ENCODE measurements at regions not wholly inside any gene's neighbourhood (a gene's known extent, or its start where the extent isn't known, plus 50 kb on each side); places are given as distances from the start of the nearest gene placed in this dataset.

DNA sequence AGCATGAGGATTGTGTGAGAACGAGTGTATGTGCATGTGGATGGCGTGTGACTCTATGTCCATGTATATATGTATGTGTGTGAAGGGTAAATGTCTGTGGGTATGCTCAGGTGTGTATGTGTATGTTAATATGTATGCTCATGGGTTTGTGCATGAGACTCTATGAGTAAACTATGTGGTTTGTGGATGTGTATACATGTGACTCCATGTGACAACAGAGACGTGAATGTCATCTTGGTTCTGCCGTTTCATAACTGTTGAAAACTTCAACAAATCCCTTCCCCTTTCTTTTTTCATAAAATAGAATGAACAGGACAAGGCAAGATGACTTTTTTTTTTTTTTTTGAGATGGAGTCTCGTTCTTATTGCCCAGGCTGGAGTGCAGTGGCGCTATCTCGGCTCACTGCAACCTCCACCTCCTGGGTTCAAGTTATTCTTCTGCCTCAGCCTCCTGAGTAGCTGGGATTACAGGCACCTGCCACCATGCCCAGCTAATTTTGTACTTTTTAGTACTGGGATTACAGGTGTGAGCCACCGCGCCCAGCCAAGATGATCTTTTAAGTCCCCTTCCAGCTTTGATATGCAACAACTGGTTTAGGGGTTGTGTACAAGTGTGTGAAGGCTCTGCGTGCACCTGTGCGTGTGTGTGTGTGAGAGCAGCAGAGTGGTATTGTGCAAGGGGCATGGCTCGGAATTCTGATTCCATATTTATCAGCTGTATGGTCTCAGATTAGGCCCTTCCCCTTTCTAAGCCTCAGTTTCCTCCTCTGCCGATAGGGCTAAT is 106.3 kb downstream of the EBNA1BP2 start:
- DNase-seq (ENCODE audit: low read depth in 2 of 2): no peak

DNA sequence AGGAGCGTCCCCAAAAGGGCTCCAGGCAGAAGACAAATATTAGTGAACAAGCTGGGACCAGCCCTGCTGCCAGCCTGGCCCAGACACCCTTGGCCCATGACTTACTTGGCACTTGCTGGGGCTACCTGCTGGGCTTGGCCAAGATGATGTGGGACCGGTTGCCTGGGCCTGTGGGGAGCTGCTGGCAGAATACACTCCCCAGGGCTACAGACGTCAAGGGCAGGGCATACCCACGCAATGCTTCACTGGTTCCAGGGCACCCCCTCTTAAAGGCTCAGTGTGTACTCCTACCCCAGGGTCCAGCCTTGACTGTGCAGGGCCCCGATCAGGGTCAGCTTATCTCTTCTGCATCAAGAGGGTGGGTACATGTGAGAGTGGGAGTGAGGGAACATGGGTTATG is 106.5 kb upstream of the SLC2A1 start:
- DNase-seq (ENCODE audit: low read depth in 2 of 2): no peak

DNA sequence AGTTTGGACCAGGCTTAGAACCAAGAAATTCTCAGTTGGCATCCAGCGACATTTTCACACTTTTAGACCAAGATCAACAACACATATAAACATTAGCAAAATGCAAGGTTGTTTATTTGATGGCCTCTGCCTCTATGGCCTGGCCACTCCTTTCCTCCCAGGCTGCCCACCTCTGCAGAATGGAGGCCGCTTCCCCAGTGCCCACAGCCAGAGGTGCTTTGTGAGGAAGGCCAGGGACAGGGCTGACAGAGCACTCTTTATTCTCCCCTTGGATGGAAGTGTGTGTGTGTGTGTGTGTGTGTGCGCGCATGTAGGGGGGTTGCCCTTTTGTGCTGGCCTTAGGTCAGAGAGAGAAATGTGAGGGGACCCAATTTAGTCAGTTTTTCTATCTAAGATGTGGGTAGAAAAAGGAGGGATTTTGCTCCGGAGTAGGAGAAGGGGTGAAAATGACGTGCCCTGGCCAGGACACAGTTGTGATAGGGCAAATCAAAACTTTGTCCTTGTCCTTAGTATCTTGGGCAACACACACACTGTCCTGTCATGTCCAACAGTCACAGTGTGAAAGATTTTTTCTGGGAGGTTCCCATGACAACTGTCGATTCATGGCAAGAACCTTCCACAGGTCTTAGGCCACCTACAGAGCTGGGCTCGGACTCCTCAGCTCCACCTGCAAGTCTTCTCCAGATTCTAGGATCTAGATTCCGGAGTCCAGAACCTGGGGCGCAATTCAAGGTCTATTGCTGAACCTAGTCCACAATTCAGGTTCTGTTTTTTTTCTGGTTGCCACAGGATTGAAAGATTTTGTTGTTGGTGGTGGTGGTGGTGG is 104.9 kb upstream of the SLC2A1 start:
- no peak for DNase-seq (ENCODE audit: low read depth in 2 of 2)

DNA sequence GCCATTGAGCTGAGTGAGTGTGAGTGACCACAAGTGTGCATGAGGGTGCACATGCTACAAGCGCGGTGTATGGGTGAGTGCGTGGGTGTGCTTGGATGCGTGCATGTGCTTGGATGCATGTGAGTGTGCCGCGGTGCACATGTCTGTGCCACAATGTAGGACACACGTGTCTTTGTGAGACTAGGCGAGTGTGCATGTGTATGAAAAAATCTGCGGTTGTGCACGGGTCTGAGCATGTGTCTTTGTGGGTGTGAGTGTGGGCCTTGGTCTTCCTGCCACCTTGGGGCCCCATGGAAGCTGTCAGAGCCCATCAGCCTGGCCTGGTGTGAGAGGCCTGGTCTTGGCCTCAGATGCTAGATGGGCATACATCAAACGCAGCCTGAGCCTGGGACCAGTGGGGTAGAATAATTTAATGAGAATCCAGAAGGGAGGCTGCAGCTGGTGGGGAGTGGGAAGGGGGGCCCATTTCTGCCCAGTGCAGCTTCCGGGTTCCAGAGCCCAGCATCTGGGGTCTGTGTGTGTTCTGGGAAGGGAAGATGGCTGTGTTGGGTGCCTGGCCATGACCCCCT is 103.9 kb upstream of the SLC2A1 start:
- DNase-seq (ENCODE audit: low read depth in 2 of 2): no peak

DNA sequence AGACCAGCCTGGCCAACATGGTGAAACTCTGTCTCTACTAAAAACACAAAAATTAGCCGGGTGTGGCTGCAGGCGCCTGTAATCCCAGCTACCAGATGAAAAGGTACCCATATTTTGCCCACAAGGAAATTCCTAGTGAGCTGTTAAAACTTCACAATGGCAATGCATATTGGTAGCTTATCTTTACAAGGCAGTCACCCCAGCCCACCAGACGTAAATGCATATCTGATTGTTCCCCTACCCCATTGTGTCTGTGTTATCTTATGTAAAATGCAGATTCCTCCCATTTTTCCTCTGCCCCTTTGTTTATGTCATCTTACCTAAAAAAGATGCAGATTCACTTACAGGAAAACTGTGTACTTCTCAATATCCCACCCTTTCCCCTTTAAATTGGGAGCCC is 103.1 kb upstream of the SLC2A1 start:
- no peak for DNase-seq (ENCODE audit: low read depth in 2 of 2)

DNA sequence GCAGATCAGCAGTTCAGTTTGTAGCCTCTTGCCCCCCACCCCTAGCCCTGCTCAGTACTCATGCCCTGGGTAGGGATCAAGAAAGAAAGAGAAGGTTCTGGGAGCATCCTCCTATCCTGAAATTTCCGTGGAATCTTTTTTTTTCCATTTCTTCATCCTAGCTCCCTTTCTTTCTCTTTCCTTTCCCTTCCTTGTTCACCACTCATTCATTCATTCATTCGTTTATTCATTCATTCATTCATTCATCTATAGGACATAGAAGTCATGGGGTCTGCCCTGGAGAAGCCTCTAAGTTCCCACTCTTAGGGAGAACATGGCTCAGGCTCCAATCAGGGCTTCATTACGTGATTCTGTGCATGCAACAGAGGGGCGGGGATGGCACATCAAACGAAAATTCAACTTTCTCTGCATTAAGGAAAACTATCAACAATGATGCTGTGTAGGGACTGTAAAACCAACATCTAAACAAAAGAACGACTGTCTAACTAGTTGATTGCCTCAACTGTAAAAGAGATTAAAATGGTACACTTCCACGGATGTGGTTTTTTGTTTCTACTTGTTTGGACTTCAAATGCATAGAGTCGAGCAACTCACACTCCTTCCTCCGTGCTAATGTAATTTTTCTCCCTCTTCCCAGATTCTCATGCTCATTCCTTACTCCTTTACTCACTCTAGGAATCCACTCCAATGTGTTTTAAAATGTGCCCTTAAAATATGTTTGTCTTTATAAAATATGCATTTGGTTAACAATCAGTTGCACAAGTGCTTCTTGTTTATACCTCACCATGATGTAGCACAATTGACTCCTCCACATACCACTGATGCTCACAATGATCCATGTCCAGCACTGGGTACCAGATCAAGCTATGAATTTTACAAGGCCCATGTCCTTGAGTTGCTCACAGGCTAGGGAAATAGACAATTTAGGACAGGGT is 101.2 kb upstream of the SLC2A1 start:
- no peak for DNase-seq (ENCODE audit: low read depth in 2 of 2)

DNA sequence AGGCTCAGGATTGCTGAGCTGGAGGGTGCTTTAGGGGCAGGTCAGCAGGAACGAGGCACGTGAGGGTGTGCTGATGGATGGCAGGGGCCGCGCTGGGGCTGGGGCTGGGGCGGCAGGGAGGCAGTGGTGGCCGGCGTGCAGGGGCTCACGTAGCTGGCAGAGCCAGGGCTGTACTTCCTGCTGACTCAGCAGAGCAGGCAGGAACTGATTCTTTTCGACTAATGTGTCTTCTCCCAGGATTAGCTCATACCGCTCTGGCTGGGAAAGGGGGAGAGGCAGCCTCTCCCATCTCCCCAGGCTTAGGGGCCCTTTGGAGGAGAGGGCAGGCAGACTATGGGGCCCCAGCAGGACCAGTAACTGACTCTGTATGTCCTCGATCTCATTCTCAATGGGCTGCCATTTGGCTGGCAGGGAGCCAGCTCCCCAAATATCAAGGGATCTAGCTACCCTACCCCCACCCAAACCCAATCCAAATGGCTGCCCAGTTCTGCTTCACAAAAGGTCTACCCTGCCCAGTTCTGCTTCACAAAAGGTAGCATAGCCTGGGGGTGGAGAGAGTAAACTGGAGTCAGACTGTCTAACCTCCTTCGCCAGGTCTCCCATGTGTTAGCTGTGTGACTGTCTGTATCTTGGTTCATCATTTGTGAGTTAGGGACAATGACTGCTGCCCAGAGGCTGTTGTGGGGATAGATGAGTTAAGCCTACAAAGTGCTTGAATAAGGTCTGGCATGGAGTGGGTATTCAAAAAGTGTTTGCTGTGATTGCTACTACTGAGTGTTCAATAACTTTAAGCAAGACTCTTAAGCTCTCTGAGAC is 100.1 kb upstream of the SLC2A1 start:
- DNase-seq (ENCODE audit: low read depth in 2 of 2): peak in 1 of 2 donors; percentile 11

DNA sequence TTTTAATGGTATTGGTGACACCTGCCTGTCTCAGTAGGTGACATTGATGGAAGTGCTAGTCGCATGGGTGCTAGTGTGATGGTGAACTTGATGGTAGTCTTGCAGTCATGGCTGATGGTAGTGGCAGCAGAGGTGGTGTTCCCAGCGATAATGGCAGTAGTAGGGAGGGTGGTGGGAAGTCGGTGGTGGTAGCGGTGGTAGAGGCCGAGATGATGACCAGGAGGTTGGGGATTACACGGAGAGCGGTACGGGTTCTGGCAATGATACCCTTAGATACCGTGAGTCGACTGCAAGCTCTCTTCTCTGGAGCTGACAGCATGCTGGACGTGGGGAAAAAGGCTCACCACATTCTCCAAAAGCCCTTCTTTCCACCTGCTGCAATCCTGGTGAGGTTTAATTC is 99.4 kb upstream of the SLC2A1 start:
- no peak for DNase-seq (ENCODE audit: low read depth in 2 of 2)

DNA sequence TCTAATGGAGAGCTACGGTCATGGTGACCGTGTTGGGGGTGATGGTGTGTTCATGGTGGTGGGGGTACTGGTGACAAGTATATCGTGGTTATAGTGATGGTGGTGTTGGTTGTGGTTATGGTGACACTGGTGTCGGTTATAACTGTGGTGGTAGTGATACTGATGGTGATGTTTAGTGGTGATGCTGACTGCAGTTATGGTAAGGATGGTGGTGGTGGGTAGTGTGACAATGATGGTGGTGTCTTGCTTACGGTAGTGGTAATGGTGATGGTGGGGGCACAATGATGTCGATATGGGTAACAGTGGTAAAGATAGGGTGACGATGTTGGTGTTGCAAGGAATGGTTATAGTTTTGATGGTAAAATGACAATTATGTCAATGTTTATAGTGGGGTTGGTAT is 98.9 kb upstream of the SLC2A1 start:
- DNase-seq (ENCODE audit: low read depth in 2 of 2): no peak

DNA sequence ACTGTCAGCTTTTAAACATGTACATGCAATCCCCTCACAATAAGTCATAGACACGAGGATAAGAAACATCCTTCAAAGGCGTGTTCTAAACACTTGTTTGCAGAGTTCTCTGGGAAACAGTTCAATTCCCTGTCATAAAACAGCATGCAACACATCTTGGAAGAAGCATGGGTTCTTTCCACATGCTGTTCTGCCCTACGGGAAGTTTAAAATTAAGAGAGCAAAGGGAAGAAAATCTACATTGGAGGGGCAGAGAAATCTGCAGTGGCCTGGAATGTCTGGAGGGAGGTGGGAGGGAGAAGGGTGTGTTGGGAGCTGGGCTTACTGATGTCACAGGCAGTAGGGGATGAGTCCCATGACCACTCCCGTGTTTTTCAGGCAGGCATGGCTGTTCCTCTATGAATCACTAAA is 98.3 kb upstream of the SLC2A1 start:
- no peak for DNase-seq (ENCODE audit: low read depth in 2 of 2)

DNA sequence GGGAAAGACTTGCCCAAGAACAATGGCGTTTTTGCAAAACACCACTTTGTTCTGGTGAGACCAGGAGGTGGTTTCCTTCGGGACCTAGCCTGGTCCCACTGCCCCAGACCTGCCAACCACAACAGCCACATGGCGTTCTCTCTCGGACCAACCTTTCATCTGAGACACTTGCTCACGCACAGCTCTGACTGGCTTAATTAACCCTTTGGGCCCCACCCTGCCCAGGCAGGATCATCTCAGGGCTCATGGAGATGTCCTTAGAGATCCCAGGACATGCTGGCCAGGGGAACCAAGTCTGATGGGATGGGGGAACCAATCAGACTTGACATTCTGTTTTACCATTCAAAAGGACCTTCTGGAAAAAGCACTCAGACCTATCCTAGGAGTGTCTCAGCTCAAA is 97.8 kb upstream of the SLC2A1 start:
- DNase-seq (ENCODE audit: low read depth in 2 of 2): no peak

DNA sequence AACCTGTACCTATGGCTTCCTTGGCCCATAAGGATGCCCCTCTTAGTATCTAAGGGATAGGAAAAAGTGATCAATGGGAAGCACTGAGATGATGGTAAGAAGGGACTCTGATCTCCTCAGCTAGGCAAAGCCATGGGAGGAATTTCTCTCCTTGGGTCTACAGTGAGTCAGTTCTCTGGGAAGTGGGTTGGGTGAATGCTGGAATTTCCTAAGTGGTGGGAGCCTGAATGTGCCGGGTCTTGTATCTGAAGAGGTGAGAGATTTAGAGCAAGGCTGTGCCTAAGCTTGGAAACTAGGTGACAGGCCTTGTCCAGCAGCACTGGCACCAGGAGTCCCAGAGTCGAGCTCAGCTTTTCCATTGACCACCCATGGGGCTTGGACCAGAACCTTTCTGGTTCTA is 96.3 kb upstream of the SLC2A1 start:
- no peak for DNase-seq (ENCODE audit: low read depth in 2 of 2)

DNA sequence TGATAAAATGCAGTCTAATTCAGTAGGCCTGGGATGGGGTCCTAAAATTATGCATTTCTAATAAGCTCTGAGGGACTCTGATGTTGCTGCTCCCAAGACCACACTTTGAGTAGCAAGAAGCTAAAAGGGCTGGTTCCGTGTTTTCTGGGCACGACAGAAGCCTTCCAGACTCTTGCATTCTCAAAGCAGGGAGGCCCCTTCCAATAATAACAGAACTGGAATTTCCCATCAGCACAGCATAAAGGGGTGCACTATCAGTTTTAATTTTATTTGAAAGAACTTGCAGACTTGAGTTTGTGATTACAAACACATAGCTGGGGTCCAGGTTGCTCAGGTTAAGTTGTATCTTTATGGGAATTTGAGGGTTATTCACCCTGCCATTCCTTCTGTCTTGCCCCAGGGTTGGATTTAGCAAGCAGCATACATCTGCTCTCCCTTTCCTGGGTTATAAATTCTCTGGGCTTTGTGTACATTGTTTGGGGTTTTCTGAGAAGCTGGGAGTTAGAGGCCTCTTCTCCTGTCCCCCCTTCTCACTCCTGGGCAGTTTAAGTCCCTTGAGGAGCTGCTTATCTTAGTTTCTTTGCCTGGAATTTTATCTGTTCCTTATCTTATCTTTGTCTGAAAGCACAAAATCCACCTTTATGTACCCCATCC is 94.2 kb upstream of the SLC2A1 start:
- DNase-seq (ENCODE audit: low read depth in 2 of 2): no peak

DNA sequence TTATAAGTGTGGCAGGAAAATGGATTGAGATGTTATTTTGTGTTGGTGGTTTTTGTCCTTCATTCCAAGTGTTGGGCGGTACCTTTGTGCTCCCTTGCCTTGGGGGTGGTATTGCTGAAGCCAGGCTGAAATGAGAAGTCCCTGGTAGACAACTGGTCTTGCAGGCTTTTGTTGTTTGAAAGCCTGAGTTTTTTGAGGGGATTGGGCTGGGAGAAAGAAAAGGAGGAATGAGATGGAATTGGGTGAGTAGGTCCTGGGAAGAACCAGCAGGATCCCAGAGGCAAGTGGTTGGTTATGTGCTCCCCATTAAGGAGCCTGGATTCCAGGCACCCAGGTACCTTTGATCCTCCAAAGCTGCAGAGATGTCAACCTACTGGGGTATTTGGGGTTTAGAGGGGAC is 93.7 kb upstream of the SLC2A1 start:
- no peak for DNase-seq (ENCODE audit: low read depth in 2 of 2)

DNA sequence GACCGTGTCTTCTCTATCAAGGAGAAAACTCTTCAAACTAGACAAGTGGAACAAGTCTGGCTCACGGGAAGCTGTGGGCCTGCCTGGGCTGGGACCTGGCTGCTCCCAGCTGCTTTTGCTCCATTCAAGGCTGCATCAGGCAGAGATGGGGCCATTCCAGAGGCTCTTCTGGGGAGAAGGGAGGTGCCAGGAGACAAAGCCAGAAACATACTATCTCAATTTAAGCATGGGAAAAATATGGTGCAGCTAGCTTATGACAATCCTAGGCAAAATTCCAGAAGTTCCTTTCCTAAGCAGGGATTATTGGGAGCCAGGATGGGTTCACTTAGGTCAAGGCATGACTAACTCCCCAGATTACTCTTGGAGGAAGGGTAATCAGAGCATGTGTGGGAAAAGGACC is 90.8 kb upstream of the SLC2A1 start:
- DNase-seq (ENCODE audit: low read depth in 2 of 2): no peak

DNA sequence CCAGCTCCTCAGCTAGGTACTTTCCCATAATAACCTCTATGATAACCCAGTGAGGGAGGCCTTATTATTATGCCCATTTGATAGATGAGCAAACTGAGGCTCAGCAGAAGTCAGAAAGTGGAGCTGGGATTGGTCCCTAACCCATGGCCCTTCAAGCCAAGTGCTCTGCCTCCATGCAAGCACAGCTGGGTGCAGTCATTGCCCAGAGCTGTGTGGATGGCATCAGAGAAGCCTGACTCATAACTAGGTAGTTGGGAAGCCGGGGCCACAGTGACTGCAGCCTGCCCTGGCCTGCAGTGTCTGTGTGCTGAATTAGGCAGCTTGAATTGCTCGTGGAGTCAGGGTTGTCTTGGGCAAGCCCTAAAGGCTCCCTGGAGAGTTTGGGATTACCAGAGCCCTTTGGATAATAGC is 89.9 kb upstream of the SLC2A1 start:
- DNase-seq (ENCODE audit: low read depth in 2 of 2): no peak

DNA sequence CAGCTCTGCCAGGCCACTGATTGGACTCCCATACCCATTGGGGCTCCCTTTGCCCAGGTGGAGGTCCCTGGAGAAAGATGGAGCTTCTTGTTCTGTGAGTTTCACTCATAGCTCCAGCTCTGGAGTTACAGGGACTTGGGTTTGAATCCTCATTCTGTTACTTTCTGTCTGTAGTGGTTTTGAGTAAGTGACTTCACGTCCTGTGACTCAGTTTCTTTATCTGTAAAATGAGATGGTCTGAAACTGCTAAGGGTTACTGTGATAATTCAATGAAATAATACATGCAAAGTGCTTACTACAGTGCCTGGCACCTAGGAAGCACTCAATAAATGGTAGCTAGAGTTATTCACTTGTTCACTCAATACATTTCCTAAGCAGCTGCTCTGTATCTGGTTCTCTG is 88.5 kb upstream of the SLC2A1 start:
- DNase-seq (ENCODE audit: low read depth in 2 of 2): no peak

DNA sequence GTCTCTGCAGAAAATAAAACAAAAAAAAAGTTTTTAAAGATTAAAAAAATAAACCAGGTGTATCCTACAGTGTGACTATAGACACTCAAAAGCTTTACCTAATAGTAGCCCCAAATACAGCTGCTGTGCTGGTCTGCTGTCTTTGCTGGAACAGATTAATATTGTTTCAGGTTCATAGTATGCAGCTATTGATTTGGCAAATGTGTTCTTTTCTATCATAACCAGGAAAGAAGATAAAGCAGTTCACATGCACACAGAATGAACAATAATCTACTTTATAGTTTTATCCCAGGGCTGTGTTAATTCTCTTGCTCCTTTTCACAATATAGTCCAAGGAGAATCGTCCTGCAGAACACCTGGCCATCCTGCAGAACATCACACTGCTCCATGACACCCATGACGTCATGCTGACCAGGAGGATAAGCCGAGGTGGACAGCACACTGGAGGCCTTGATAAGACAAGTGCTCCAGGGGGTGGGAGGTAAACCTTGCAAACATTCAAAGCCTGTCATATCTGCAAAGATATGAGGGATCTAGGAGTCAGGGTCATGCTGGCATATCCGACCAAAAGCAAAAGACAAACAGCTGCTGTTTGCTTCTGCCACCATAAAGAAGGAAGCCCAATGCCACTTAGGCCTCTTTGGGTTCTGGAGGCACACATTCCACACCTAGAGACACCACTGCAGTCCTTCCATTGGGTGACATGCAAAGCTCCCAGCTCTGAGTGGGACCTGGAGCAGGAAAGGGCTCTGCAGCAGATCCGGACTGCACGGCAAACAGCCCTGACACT is 86.1 kb upstream of the SLC2A1 start:
- DNase-seq (ENCODE audit: low read depth in 2 of 2): no peak

DNA sequence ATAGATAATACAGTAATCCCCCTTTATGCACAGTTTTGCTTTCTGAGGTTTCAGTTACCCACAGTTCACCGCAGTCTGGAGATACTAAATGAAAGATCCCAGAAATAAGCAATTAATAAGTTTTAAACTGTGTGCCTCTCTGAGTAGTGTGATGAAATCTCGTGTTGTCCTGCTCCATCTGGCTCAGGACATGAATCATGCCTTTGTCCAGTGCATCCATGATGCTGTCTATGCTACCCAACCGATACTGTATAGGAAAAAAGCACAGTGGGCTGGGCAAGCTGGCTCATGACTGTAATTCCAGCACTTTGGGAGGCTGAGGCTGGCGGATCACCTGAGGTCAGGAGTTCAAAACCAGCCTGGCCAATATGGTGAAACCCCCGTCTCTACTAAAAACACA is 85.0 kb upstream of the SLC2A1 start:
- DNase-seq (ENCODE audit: low read depth in 2 of 2): no peak
